H1 (cell line): ENCODE measurements at regions not wholly inside any gene's neighbourhood (a gene's known extent, or its start where the extent isn't known, plus 50 kb on each side); places are given as distances from the start of the nearest gene placed in this dataset.

Experiments
- TF ChIP-seq, protein P1 (sequence below): IDR thresholded peaks from 2 replicates; pipeline ENCODE4 v1.6.1; 2011; ENCODE audit warnings: low read length, improper control_type of control experiment

DNA sequence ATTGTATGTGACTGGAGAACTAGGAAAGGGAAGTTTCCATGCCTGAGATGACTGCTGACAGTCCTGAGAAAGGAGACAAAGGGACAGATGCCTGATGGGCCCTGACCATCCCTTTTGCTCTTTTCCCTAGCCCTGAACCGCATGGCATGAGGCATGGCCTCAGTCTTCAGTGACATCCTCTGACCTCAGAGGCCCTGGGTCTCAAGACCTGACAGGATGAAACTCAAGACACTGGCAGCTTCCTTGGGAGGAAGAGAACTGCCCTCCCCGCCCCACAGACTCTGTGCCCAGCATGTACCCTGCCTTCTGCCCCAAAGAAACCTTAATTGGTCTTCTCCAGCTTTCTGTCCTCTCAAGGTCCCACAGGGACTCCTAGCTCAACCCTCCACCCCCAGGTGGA is 444.1 kb downstream of the SOX6 start (continued):
- TF ChIP-seq, protein P1, sequence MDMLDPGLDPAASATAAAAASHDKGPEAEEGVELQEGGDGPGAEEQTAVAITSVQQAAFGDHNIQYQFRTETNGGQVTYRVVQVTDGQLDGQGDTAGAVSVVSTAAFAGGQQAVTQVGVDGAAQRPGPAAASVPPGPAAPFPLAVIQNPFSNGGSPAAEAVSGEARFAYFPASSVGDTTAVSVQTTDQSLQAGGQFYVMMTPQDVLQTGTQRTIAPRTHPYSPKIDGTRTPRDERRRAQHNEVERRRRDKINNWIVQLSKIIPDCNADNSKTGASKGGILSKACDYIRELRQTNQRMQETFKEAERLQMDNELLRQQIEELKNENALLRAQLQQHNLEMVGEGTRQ, result no peak
